MCF 10A (cell line): ENCODE measurements at regions not wholly inside any gene's neighbourhood (a gene's known extent, or its start where the extent isn't known, plus 50 kb on each side); places are given as distances from the start of the nearest gene placed in this dataset.

ENCODE experiments used
- BruUV-seq: library from RNA; stranded (reverse); fragments of 400-500 nt; replicated peaks from 2 replicates; lab custom pipeline; 2021; lab: Mats Ljungman, UMichigan
- CTCF ChIA-PET: fragments of 300-600 bp; sonication (Branson Sonifier 250); formaldehyde crosslinking; extraction: SDS; loops from one replicate; lab custom pipeline; 2021; ENCODE audit warnings: antibody characterized with exemption, inconsistent platforms; lab: Yijun Ruan, JAX
- POLR2A ChIA-PET: fragments of 300-600, 350-650 bp; sonication (Branson Sonifier 250); formaldehyde crosslinking; extraction: SDS; loops from one replicate; lab custom pipeline; 2020; ENCODE audit warnings: antibody characterized with exemption, inconsistent platforms; lab: Yijun Ruan, JAX
- DNase-seq: peaks from one replicate; pipeline ENCODE4 v3.0.0-alpha.2; 2018; ENCODE audit not compliant: unreplicated experiment
- H3K27ac Mint-ChIP-seq: one replicate; pipeline ENCODE4 v1.8.0; 2022; ENCODE audit warnings: mild to moderate bottlenecking, low read depth, mixed read lengths; ENCODE audit not compliant: unreplicated experiment
- H3K27me3 Mint-ChIP-seq: one replicate; pipeline ENCODE4 v1.8.0; 2022; ENCODE audit warnings: mixed read lengths; ENCODE audit not compliant: insufficient read depth, unreplicated experiment
- H3K36me3 Mint-ChIP-seq: one replicate; pipeline ENCODE4 v1.8.0; 2022; ENCODE audit warnings: mild to moderate bottlenecking, moderate library complexity, mixed read lengths; ENCODE audit not compliant: insufficient read depth, unreplicated experiment
- H3K4me1 Mint-ChIP-seq: one replicate; pipeline ENCODE4 v1.8.0; 2022; ENCODE audit warnings: mixed read lengths; ENCODE audit not compliant: insufficient read depth, unreplicated experiment
- H3K4me3 Mint-ChIP-seq: one replicate; pipeline ENCODE4 v1.8.0; 2022; ENCODE audit warnings: mild to moderate bottlenecking, moderate library complexity, mixed read lengths; ENCODE audit not compliant: unreplicated experiment
- H3K9me3 Mint-ChIP-seq: one replicate; pipeline ENCODE4 v1.8.0; 2022; ENCODE audit warnings: mixed read lengths; ENCODE audit not compliant: unreplicated experiment
- intact Hi-C: fragments of 100-400 bp; cut with micrococcal nuclease; formaldehyde crosslinking; loops from 2 replicates; pipeline ENCODE4 v1.14.1; 2022
- TF ChIP-seq, protein P1 (sequence below): fragments of 200-600 bp; IDR thresholded peaks from one replicate; pipeline ENCODE4 v1.8.0; 2022; ENCODE audit warnings: antibody characterized with exemption, mild to moderate bottlenecking; ENCODE audit not compliant: unreplicated experiment

DNA sequence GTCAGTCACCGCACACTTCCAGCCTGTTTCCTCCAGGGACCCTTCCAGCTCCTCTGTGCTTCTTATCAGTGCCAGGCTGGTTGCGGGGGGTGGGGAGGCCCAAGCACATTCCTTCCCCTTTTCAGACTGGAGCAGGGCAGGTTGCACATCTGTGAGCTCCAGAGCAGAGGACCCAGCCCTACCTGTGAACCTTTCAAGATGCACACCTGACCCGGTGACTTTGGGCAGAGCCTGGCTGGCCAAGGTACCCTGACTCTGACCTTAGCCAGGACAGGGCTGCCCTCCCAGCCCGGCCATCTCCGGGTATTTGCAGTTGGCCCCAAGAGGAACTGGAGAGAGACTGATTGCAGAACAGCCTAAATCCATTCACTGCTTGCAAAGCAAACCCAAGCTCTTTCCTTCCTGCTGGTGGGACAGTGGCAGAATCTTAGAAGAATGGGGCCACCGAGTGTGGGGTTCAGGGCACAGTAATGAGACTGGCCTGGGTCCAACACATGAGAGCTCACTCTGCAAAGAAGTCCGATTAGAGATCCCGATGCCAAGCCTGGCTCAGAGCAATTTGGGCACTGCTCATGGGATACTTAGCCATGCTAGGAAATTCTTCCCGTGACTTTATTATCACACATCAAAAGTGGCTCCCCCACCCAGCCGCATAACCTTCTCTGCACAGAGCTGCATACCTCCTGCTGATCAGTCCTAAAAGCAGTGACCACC is 64.7 kb upstream of the CCND1 start:
- H3K27me3 Mint-ChIP-seq: peaks cover 14% of the 10 kb centered on the region
- H3K9me3 Mint-ChIP-seq: no peaks in the 10 kb centered on the region
- DNase-seq: no peak
- CTCF ChIA-PET: interaction anchor here (0.7 kb wide), 1 partner anchor 12 kb away, joined by 3 read pairs; no protein-coding TSS in a partner anchor
- H3K36me3 Mint-ChIP-seq: no peaks in the 10 kb centered on the region
- no peaks in the 10 kb centered on the region for H3K4me1 Mint-ChIP-seq
- intact Hi-C loops: no loop called here
- BruUV-seq: no TSS peak
- H3K27ac Mint-ChIP-seq: no peak overlapping the region
- TF ChIP-seq, protein P1, sequence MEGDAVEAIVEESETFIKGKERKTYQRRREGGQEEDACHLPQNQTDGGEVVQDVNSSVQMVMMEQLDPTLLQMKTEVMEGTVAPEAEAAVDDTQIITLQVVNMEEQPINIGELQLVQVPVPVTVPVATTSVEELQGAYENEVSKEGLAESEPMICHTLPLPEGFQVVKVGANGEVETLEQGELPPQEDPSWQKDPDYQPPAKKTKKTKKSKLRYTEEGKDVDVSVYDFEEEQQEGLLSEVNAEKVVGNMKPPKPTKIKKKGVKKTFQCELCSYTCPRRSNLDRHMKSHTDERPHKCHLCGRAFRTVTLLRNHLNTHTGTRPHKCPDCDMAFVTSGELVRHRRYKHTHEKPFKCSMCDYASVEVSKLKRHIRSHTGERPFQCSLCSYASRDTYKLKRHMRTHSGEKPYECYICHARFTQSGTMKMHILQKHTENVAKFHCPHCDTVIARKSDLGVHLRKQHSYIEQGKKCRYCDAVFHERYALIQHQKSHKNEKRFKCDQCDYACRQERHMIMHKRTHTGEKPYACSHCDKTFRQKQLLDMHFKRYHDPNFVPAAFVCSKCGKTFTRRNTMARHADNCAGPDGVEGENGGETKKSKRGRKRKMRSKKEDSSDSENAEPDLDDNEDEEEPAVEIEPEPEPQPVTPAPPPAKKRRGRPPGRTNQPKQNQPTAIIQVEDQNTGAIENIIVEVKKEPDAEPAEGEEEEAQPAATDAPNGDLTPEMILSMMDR: no peak
- no peak overlapping the region for H3K4me3 Mint-ChIP-seq
- POLR2A ChIA-PET: interaction anchor here (1.0 kb wide), 1 partner anchor 302 kb away, joined by 3 read pairs; no protein-coding TSS in a partner anchor

DNA sequence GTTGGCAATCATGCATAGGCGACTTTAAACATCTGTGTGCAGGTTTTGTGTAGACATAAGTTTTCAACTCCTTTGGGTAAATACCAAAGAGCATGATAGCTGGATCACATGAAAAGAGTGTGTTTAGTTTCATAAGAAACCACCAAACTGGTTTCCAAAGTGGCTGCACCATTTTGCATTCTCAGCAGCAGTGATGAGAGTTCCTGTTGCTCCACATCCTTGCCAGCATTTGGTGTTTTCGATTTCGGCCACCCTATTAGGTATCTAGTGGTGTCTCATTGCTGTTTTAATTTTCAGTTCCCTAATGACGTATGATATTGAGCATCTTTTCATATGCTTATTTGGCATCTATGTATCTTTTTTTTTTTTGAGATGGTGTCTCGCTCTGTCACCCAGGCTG is 62.8 kb upstream of the CCND1 start:
- H3K9me3 Mint-ChIP-seq: no peaks in the 10 kb centered on the region
- peaks cover 14% of the 10 kb centered on the region for H3K27me3 Mint-ChIP-seq
- BruUV-seq: no TSS peak
- H3K4me1 Mint-ChIP-seq: no peaks in the 10 kb centered on the region
- TF ChIP-seq, protein P1: no peak
- intact Hi-C loops: no loop called here
- no peak overlapping the region for H3K27ac Mint-ChIP-seq
- POLR2A ChIA-PET: no interaction called here
- H3K36me3 Mint-ChIP-seq: no peaks in the 10 kb centered on the region
- no peak for DNase-seq
- CTCF ChIA-PET: interaction anchor here (0.6 kb wide), 1 partner anchor 478 kb away, joined by 3 read pairs; no protein-coding TSS in a partner anchor
- H3K4me3 Mint-ChIP-seq: no peak overlapping the region

DNA sequence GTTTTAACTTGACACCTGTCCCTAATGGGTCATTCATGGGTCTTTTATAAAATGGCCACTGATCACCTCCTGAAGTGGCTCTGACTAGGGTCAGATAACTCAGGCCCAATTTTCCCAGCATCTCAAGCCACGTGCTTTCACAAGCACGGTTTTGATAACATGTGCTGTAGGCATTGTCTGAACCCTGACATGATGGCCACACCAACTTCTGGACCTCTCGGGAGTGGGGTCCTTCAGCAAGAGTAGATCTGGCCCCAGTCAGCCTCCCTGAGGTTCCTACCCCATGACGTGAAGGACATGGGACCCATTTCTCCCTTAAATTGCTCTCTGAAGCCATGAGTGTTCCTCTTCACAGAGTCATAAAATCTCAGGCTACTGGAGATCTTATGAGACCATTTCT is 60.4 kb upstream of the CCND1 start:
- intact Hi-C loops: no loop called here
- Mint-ChIP-seq H3K27me3 (peaks cover 5% of the 10 kb centered on the region), H3K27ac (no peak overlapping the region), H3K36me3 (no peaks in the 10 kb centered on the region), H3K4me3 (no peak overlapping the region), H3K9me3 (no peaks in the 10 kb centered on the region), H3K4me1 (no peaks in the 10 kb centered on the region)
- no TSS peak for BruUV-seq
- TF ChIP-seq, protein P1: no peak
- ChIA-PET POLR2A (no interaction called here), CTCF (no interaction called here)
- no peak for DNase-seq

DNA sequence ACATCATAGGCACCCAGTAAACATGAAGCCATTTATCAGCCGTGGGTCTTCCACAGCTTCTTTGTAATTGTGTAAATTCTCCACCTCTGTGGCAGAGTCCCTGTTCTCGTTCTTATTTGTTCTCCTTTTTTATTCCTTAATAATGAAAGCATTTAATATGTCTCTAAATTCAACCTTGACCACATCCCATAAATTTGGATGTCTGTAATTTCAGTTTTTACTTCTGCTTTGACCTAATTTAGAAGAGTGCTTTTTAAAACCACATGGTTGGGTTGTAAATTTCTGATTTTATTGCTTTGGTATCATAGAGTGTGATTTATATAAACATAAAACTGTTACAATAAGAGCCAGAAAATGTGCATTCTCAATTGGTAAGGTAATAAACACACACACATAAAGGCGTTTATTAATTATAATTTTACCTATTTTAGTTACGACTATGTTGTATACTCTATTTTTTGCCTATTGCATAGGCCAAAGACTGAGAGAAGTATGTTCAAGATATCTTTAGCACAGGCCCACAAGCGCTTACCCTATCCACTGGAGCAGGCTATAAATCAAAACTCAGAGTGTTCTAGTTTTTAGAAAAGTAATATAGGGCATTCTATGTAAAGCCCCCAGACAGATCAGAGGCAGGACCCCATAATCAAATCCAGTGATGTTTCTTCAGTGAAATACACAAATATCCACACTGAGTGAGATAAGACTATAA is 58.0 kb upstream of the CCND1 start:
- Mint-ChIP-seq H3K4me1 (peaks cover 10% of the 10 kb centered on the region), H3K9me3 (no peaks in the 10 kb centered on the region), H3K27me3 (no peaks in the 10 kb centered on the region), H3K27ac (no peak overlapping the region), H3K4me3 (no peak overlapping the region), H3K36me3 (no peaks in the 10 kb centered on the region)
- TF ChIP-seq, protein P1: no peak
- BruUV-seq: no TSS peak
- intact Hi-C loops: no loop called here
- ChIA-PET POLR2A (no interaction called here), CTCF (no interaction called here)
- DNase-seq: no peak
